ENCODE measurements at regions not wholly inside any gene's neighbourhood (a gene's known extent, or its start where the extent isn't known, plus 50 kb on each side); places are given as distances from the start of the nearest gene placed in this dataset.

DNA sequence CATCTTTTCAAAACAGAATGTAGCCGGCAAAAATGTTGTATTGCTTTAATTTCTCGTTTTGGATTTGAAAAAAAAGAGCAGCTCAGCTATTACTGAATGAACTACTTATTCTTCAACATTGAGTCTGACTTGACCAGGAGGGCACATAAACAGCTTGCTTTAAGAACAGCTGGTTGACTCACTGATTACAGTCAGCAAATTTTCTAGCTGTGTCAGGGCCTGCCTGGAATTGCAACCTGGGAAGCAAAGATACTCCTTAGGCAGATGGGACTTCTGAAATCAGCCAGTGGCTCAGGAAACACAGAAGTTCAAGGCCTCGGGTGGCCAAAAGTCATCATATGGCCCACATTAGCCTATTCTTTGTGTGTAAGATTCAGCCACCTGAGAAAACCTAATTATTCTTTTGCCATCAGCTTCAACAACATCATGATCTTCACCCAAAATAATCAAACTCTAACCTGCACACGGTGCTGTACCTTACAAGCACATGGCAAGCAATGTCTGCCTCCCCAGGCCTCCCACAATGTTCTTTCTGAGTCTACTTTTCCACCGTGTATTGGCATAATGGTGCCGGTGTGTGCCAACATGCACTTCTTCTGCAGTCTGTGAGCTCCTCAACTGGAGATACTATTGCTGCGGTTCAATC lies 307.2 kb downstream of the HHIPL2 start:
- Histone ChIP-seq H3K36me3 (no peaks in the 10 kb centered on the region), H3K27ac (no peak overlapping the region), H3K27me3 (replicated peaks in 1 of 7) (no peaks in the 10 kb centered on the region), H3K4me3 (no peak overlapping the region), H3K4me1 (no peaks in the 10 kb centered on the region), H3K9me3 (no peaks in the 10 kb centered on the region)
- no peak for DNase-seq
- WGBS, 5 donors, result 81 to 87% (median 84%) methylated on average over 7 of the region's 7 CpGs
- TF ChIP-seq POLR2AphosphoS5 (IDR thresholded peaks at IDR 0.05) (no peak), POLR2A (IDR thresholded peaks at IDR 0.05) (no peak)
- TF ChIP-seq, protein P1, sequence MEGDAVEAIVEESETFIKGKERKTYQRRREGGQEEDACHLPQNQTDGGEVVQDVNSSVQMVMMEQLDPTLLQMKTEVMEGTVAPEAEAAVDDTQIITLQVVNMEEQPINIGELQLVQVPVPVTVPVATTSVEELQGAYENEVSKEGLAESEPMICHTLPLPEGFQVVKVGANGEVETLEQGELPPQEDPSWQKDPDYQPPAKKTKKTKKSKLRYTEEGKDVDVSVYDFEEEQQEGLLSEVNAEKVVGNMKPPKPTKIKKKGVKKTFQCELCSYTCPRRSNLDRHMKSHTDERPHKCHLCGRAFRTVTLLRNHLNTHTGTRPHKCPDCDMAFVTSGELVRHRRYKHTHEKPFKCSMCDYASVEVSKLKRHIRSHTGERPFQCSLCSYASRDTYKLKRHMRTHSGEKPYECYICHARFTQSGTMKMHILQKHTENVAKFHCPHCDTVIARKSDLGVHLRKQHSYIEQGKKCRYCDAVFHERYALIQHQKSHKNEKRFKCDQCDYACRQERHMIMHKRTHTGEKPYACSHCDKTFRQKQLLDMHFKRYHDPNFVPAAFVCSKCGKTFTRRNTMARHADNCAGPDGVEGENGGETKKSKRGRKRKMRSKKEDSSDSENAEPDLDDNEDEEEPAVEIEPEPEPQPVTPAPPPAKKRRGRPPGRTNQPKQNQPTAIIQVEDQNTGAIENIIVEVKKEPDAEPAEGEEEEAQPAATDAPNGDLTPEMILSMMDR (IDR thresholded peaks at IDR 0.05 in 8 of 11, conservative IDR thresholded peaks at IDR 0.05 in 3 of 11), result no peak
- intact Hi-C loops (cut with DNase I; ENCODE audit: low total_unique reads), result no loop called here

- 86 to 100% (median 94%) methylated on average over 1 of the region's 1 CpG for WGBS, 5 donors
- no peaks in the 10 kb centered on the region for H3K36me3 ChIP-seq
- no peaks in the 10 kb centered on the region for H3K9me3 ChIP-seq
- no peak for DNase-seq
- intact Hi-C loops (cut with DNase I; ENCODE audit: low total_unique reads), result no loop called here
- H3K27me3 ChIP-seq (replicated peaks in 1 of 7), result no peaks in the 10 kb centered on the region
- no peak overlapping the region for H3K4me3 ChIP-seq
- TF ChIP-seq POLR2A (IDR thresholded peaks at IDR 0.05), result no peak
- no peak for TF ChIP-seq POLR2AphosphoS5 (IDR thresholded peaks at IDR 0.05)
- TF ChIP-seq, protein P1 (IDR thresholded peaks at IDR 0.05 in 8 of 11, conservative IDR thresholded peaks at IDR 0.05 in 3 of 11), result no peak
- H3K27ac ChIP-seq, result no peak overlapping the region
- no peaks in the 10 kb centered on the region for H3K4me1 ChIP-seq
Observed at GRCh38 chr1:222239130-222239529, 308.8 kb downstream of the HHIPL2 start.

GRCh38 chr1:222234351-222234750 lies 313.6 kb downstream of the HHIPL2 start:
- H3K27ac ChIP-seq, result no peak overlapping the region
- no peaks in the 10 kb centered on the region for H3K27me3 ChIP-seq (replicated peaks in 1 of 7)
- H3K9me3 ChIP-seq, result no peaks in the 10 kb centered on the region
- DNase-seq, result no peak
- TF ChIP-seq POLR2A (IDR thresholded peaks at IDR 0.05), result no peak
- TF ChIP-seq, protein P1 (IDR thresholded peaks at IDR 0.05 in 8 of 11, conservative IDR thresholded peaks at IDR 0.05 in 3 of 11), result no peak
- TF ChIP-seq POLR2AphosphoS5 (IDR thresholded peaks at IDR 0.05), result no peak
- 78 to 98% (median 91%) methylated on average over 2 of the region's 2 CpGs for WGBS, 5 donors
- H3K36me3 ChIP-seq, result no peaks in the 10 kb centered on the region
- no peak overlapping the region for H3K4me3 ChIP-seq
- intact Hi-C loops (cut with DNase I; ENCODE audit: low total_unique reads), result no loop called here
- H3K4me1 ChIP-seq, result no peaks in the 10 kb centered on the region

DNA sequence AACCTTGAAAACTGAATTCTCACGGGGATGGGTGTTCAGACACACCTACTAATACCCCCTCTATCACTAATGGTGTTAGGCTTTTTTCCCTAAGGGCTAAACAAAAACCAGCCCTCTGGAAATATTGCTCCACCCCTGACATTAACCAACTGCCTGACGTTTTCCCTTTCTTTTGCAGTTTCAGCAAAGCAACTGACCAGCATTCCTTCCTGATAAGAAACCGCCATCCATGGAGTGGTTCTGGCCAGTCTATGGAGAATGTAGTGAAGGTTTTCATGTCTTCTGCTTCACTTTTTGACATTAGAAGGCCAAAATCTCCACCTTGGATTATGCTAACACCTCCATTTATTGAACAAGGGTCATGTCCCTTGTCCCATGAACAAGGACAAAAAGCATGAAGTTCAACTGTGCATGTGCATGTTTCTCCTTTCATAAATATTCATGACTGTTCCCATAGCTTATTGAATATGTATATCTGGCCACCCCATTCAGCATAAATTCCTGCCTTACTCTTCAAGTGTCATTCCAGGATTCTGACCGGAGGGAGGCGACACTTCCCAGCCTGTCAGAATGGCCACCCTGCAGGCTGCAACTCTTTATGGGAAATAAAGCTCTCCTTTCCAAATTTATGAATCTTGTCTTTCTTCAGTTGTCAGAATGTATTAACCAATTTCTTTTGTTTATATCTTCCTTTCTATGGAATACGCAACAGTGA lies 314.3 kb downstream of the HHIPL2 start:
- H3K27ac ChIP-seq, result no peak overlapping the region
- H3K9me3 ChIP-seq, result no peaks in the 10 kb centered on the region
- H3K27me3 ChIP-seq (replicated peaks in 1 of 7), result no peaks in the 10 kb centered on the region
- DNase-seq, result no peak
- intact Hi-C loops (cut with DNase I; ENCODE audit: low total_unique reads), result no loop called here
- no peaks in the 10 kb centered on the region for H3K4me1 ChIP-seq
- H3K4me3 ChIP-seq, result no peak overlapping the region
- TF ChIP-seq POLR2A (IDR thresholded peaks at IDR 0.05) (no peak), POLR2AphosphoS5 (IDR thresholded peaks at IDR 0.05) (no peak)
- TF ChIP-seq, protein P1 (IDR thresholded peaks at IDR 0.05 in 8 of 11, conservative IDR thresholded peaks at IDR 0.05 in 3 of 11), result no peak
- WGBS, 5 donors, result 78 to 88% (median 84%) methylated on average over 6 of the region's 6 CpGs
- H3K36me3 ChIP-seq, result no peaks in the 10 kb centered on the region
